PFSK-1 (cell line): ENCODE measurements at regions not wholly inside any gene's neighbourhood (a gene's known extent, or its start where the extent isn't known, plus 50 kb on each side); places are given as distances from the start of the nearest gene placed in this dataset.

Experiments
- FOXP2 ChIP-seq: optimal IDR thresholded peaks from 2 replicates; pipeline ENCODE3; 2011; ENCODE audit warnings: borderline replicate concordance, control low read depth, inconsistent platforms; ENCODE audit not compliant: insufficient read depth; ENCODE audit errors: extremely low read length, extremely low read depth
- POLR2AphosphoS5 ChIP-seq: IDR thresholded peaks from 2 replicates; pipeline ENCODE4 v1.6.1; 2012; ENCODE audit warnings: low read depth, mild to moderate bottlenecking, control low read depth, low read length, moderate library complexity
- SIN3A ChIP-seq: IDR thresholded peaks from 2 replicates; pipeline ENCODE4 v1.6.1; 2012; ENCODE audit warnings: mild to moderate bottlenecking, low read length, moderate library complexity, borderline replicate concordance; ENCODE audit not compliant: insufficient read depth
- TAF1 ChIP-seq: IDR thresholded peaks from 2 replicates; pipeline ENCODE4 v1.6.1; 2012; ENCODE audit warnings: low read length, control low read depth, borderline replicate concordance; ENCODE audit not compliant: insufficient read depth
- TF ChIP-seq, protein P1 (sequence below), 2 experiments: IDR thresholded peaks; 2 replicates each; pipeline versions ENCODE4 v1.6.1 to v1.8.0; 2011 to 2012; ENCODE audit warnings: low read depth in 2 of 2, low read length in 2 of 2, control low read depth in 1 of 2, inconsistent platforms in 1 of 2, mild to moderate bottlenecking in 1 of 2, moderate library complexity in 1 of 2; ENCODE audit not compliant: insufficient read depth in 1 of 2

DNA sequence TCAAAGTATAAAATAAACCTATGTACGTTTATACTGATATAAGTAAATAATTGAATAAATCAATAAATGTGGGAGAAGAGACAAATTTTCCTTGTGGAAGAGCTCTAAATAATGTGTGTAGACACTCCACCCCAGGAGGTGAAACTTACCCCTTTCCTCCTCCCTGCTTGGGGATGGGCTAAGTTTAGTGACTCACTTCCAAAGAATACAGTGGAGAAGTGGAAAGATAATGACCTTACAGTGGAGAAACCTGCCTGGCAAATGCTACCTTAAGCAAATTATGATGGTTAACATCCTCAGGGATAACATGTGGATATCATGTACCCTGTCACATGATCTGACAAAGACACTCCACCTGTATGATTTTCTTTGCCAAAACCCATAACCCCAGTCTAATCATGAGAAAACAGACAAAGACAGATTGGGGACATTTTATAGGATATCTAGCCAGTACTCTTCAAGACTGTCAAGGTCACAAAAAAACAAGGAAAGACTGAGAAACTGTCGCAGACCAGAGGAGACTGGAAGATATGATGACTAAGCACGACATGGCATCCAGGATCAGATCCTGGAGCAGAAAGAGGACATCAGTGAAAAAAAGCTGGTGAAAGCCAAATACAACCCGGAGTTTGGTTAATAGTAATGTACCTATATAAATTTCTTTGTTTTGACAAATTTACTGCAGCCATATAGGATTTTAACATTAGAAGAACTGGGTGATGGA is 195.5 kb upstream of the PRDM1 start:
- TF ChIP-seq, protein P1, sequence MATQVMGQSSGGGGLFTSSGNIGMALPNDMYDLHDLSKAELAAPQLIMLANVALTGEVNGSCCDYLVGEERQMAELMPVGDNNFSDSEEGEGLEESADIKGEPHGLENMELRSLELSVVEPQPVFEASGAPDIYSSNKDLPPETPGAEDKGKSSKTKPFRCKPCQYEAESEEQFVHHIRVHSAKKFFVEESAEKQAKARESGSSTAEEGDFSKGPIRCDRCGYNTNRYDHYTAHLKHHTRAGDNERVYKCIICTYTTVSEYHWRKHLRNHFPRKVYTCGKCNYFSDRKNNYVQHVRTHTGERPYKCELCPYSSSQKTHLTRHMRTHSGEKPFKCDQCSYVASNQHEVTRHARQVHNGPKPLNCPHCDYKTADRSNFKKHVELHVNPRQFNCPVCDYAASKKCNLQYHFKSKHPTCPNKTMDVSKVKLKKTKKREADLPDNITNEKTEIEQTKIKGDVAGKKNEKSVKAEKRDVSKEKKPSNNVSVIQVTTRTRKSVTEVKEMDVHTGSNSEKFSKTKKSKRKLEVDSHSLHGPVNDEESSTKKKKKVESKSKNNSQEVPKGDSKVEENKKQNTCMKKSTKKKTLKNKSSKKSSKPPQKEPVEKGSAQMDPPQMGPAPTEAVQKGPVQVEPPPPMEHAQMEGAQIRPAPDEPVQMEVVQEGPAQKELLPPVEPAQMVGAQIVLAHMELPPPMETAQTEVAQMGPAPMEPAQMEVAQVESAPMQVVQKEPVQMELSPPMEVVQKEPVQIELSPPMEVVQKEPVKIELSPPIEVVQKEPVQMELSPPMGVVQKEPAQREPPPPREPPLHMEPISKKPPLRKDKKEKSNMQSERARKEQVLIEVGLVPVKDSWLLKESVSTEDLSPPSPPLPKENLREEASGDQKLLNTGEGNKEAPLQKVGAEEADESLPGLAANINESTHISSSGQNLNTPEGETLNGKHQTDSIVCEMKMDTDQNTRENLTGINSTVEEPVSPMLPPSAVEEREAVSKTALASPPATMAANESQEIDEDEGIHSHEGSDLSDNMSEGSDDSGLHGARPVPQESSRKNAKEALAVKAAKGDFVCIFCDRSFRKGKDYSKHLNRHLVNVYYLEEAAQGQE (IDR thresholded peaks at IDR 0.05; ENCODE audit: insufficient read depth in 1 of 2, low read depth in 2 of 2, low read length in 2 of 2) = no peak
- TF ChIP-seq FOXP2 (no peak), TAF1 (no peak), POLR2AphosphoS5 (no peak), SIN3A (no peak)

GRCh38 chr6:105889902-105890301 is 196.2 kb upstream of the PRDM1 start:
- TF ChIP-seq POLR2AphosphoS5 = no peak
- no peak for TF ChIP-seq SIN3A
- TF ChIP-seq, protein P1 (IDR thresholded peaks at IDR 0.05; ENCODE audit: insufficient read depth in 1 of 2, low read depth in 2 of 2, low read length in 2 of 2) = no peak
- no peak for TF ChIP-seq FOXP2
- TF ChIP-seq TAF1 = no peak

DNA sequence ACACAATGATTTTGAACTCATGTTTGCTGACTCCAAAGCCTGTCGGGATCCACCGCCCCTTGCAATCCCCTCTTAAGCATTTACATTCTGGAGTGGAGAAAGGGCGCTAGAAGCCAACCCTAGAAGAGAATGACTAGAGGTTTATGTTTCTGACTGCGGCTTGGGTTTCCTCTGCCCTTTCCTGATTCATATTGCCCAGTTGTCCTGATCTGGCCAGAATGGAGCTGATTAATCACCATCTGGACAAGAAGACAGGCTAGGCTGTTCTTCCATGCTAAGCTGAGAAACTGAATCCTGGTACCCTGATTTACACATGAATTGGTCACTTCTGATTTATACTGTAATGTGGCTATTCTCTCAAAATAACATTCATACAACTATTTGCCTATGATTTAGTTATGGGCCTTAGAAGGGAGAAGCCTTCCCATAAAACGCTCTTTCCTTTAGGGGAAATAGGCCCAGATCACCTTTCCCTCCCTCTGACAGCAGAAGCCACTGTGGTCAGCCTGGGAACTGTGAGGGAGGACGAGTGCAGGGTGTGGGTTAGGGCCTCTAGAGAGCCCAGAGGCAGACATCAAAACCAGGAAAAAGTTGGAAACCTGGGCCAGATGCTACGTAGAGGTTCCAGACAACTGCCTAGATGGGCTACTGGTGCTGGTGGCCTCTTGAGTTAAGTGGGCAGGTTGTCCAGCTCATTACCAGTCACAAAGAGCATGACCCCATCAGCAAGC is 199.2 kb upstream of the PRDM1 start:
- TF ChIP-seq TAF1 (no peak), POLR2AphosphoS5 (no peak), FOXP2 (no peak), SIN3A (no peak)
- TF ChIP-seq, protein P1 (IDR thresholded peaks at IDR 0.05; ENCODE audit: insufficient read depth in 1 of 2, low read depth in 2 of 2, low read length in 2 of 2) = no peak

DNA sequence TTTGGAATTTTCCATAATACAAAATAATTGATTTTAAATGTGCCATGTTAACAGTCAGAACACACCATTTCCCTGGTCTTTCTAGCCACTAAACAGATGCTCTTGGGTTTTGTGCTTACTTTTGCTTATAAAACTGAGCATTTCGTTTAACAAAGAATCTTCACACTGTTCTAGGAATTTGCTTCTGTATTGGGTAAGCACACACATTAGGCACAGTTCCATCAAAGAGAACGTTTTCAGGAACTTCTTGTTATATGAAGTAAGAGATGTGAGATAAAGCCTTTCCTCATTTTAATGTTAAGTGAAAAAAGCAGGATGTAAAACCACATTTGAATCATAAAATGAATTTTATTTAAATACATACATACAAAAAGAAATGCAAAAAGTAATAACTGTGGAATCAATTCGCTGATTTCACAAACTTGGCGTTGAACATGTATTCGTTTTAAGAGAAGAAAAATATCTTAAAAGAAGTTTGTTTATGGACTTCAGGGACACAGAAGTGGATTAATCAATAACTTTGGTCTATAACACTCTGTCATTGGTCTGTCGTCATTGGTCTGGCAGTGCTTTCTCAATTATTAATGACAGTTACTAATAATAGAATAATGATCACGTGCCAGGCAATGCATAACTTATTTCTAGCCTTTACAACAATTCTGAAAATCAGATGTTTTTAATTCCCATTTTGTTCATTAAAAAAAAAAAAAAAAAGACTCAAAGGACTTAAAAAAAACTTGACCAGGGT is 199.9 kb upstream of the PRDM1 start:
- TF ChIP-seq SIN3A (no peak), FOXP2 (no peak), POLR2AphosphoS5 (no peak), TAF1 (no peak)
- TF ChIP-seq, protein P1 (IDR thresholded peaks at IDR 0.05; ENCODE audit: insufficient read depth in 1 of 2, low read depth in 2 of 2, low read length in 2 of 2) = no peak
